MM.1S (cell line): ENCODE measurements at regions not wholly inside any gene's neighbourhood (a gene's known extent, or its start where the extent isn't known, plus 50 kb on each side); places are given as distances from the start of the nearest gene placed in this dataset.

ENCODE experiments used
- EZH2 ChIP-seq: fragments of 300-600 bp; sonication (generic); optimal IDR thresholded peaks from 2 replicates; pipeline ENCODE3; 2017; ENCODE audit warnings: low read depth, mild to moderate bottlenecking, antibody characterized with exemption, low read length, mixed read lengths
- EZH2phosphoT487 ChIP-seq: fragments of 300-600 bp; sonication (generic); IDR thresholded peaks from 2 replicates; pipeline ENCODE4 v1.6.1; 2018; ENCODE audit warnings: antibody characterized with exemption, low read length
- TF ChIP-seq, protein P1 (sequence below): fragments of 300-600 bp; sonication (generic); IDR thresholded peaks from 2 replicates; pipeline ENCODE4 v1.5.1; 2016; ENCODE audit warnings: antibody characterized with exemption, low read length, mixed read lengths

DNA sequence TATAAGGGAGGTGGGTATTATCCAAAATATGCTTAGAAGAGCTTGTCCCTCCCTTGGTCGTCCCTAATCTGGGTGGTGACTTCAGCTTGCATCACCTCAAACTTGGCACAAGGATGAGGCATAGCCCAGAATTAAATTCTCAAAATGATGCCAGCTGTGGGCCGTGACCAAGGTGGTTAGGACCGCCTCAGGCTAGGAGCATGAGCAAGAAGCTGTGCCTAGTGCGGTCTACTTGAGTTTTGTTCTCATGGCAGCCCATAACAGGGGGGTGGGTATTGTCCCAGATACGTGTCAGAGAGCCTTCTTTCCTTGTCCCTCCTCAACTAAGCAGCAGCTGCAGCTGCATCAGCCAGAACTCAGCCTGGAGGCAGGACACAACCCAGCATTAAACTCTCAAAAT lies 2620.0 kb downstream of the PCDH7 start:
- TF ChIP-seq, protein P1, sequence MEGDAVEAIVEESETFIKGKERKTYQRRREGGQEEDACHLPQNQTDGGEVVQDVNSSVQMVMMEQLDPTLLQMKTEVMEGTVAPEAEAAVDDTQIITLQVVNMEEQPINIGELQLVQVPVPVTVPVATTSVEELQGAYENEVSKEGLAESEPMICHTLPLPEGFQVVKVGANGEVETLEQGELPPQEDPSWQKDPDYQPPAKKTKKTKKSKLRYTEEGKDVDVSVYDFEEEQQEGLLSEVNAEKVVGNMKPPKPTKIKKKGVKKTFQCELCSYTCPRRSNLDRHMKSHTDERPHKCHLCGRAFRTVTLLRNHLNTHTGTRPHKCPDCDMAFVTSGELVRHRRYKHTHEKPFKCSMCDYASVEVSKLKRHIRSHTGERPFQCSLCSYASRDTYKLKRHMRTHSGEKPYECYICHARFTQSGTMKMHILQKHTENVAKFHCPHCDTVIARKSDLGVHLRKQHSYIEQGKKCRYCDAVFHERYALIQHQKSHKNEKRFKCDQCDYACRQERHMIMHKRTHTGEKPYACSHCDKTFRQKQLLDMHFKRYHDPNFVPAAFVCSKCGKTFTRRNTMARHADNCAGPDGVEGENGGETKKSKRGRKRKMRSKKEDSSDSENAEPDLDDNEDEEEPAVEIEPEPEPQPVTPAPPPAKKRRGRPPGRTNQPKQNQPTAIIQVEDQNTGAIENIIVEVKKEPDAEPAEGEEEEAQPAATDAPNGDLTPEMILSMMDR: no peak
- TF ChIP-seq EZH2phosphoT487 (no peak), EZH2 (no peak)
